ENCODE measurements at regions not wholly inside any gene's neighbourhood (a gene's known extent, or its start where the extent isn't known, plus 50 kb on each side); places are given as distances from the start of the nearest gene placed in this dataset.
"Not testable (repeated sequence)": the region's sequence is repeated elsewhere in the genome, so short reads cannot be mapped to it uniquely, and the experiment has no call there.

DNA sequence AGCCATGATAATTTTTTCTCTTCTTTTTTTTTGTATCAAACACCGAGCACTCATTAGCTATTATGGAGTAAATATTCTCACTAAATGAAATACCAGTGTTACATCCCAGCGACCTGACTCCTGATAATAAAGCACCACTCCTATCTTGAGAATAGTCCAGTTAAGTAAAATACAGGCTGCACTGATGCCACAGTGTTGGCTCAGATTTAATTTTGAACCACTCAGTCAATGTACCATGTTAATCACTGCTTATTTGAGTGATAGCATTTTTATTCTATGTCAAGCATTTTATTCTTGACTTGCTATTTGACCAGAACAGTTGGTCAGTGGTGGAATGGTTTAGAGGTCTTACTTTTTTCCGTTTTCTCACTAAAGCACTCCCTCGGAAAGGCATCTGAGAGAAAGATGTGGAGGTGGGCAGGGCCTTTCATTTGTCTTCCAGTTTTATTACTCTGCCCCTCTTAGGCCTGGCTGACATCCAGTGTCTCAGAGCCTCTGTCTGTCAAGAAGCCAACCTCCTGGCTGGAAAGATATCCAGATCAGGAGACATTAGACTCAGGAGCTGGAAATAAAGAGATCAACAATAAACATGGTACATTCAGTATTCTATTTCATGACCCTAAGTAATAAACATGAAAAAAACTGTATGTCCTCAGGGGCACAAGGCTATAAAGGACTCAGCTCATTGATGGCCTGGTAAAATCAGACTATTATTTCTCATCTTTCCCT, 457.8 kb downstream of the EPM2A start:
- no peak for ATAC-seq

DNA sequence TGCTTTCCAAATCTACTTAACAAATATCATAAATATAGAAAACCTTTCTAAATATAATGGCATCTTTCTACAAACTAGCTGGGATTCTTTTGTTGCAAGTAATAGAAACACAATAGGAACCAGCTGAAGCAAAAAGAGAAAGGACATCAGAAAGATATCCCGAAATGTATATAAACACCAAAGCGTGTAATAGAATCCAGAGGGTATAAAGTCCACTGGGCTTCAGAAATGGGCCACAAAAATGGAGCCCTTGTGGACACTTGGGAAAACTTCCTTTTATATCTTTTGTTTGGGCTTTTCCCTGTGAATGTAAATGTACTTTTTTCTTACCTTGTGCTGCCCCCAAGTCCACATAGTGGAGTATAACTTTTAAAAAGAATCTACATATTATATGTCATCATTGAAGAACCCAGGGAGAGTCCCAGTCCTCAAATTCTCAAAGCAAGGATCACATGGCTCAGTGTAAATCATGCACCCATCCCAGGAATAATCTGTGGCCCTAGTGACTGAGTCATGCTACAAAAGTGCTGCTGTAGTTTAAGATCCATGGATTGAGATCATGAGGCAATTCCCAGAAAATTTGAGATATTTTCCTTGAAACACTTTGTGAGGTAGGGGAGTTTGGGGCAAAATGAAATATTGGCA, 457.0 kb downstream of the EPM2A start:
- ATAC-seq (no peak), DNase-seq (ENCODE audit: low spot score) (no peak)
- intact Hi-C loops (cut with DNase I): no loop called here

More for the DNA sequence above, 457.8 kb downstream of the EPM2A start:
- intact Hi-C loops (cut with DNase I): no loop called here
- no peak for DNase-seq (ENCODE audit: low spot score)

GRCh38 chr6:145279551-145279950, 455.8 kb downstream of the EPM2A start:
- no peak for DNase-seq (ENCODE audit: low spot score)
- intact Hi-C loops (cut with DNase I): no loop called here
- no peak for ATAC-seq

- ATAC-seq (no peak), DNase-seq (ENCODE audit: low spot score) (no peak)
- intact Hi-C loops (cut with DNase I): no loop called here
Observed at GRCh38 chr6:145279993-145280392, 455.3 kb downstream of the EPM2A start.

DNA sequence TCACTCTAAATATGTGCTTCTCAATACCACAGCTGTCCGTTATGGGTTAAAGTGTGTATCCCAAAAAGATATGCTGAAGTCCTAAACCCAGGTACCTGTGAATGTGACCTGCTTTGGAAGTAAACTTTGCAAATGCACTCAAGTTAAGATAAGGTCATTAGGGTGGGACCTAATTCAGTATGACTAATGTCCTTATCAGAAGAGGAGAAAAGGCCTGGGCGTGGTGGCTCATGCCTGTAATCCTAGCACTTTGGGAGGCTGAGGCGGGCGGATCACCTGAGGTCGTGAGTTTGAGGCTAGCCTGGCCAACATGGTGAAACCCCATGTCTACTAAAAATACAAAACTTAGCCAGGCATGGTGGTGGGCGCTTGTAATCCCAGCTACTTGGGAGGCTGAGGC, 452.1 kb downstream of the EPM2A start:
- ATAC-seq; DNase-seq (ENCODE audit: low spot score); intact Hi-C loops (cut with DNase I): not testable (repeated sequence)

- intact Hi-C loops (cut with DNase I): no loop called here
- ATAC-seq: no peak
- no peak for DNase-seq (ENCODE audit: low spot score)
Observed at GRCh38 chr6:145283856-145284255, 451.5 kb downstream of the EPM2A start.

GRCh38 chr6:145286916-145287315, 448.4 kb downstream of the EPM2A start:
- intact Hi-C loops (cut with DNase I): no loop called here
- DNase-seq (ENCODE audit: low spot score): no peak
- no peak for ATAC-seq

GRCh38 chr6:145289573-145289972, 445.7 kb downstream of the EPM2A start:
- ATAC-seq (no peak), DNase-seq (ENCODE audit: low spot score) (no peak)
- intact Hi-C loops (cut with DNase I): no loop called here

DNA sequence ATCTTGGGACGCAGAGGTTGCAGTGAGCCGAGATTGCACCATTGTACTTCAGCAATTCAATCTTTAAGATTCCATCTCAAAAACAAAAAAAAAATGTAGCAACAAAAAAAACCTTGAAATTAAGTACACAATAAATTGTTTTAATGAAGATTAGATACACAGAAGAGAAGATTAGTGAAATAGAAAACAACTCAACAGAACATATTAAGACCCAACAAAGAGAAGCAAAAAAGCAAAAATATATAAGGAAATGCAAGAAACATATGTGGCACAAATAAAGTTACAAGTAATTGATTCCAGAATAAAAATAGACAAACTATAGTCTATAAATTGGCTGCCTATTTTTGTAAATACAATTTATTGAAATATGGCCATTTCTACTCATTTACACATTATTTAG, 445.2 kb downstream of the EPM2A start:
- intact Hi-C loops (cut with DNase I): no loop called here
- DNase-seq (ENCODE audit: low spot score) (no peak), ATAC-seq (no peak)

DNA sequence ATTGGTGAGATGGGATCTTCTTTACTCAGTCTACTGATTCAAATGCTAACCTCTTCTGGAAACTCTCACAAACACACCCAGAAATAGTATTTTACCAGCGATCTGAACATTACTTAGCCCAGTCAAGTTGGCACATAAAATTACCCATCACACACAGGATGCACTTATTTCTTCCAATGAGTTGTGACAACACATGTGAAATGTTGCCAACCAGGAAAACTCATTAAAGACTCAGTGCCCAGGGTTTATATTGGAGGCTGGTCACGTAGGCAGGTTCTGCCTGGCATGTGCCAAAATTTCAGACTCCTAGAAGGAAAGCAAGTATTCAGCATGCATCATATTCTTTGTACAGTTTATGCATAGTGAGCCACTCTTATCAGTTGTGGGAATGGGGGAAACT, 443.3 kb downstream of the EPM2A start:
- no peak for DNase-seq (ENCODE audit: low spot score)
- ATAC-seq: no peak
- intact Hi-C loops (cut with DNase I): no loop called here

GRCh38 chr6:145294942-145295341, 440.4 kb downstream of the EPM2A start:
- no peak for ATAC-seq
- DNase-seq (ENCODE audit: low spot score): no peak
- intact Hi-C loops (cut with DNase I): no loop called here

GRCh38 chr6:145295746-145296145, 439.6 kb downstream of the EPM2A start:
- intact Hi-C loops (cut with DNase I): no loop called here
- ATAC-seq (no peak), DNase-seq (ENCODE audit: low spot score) (no peak)

- intact Hi-C loops (cut with DNase I): no loop called here
- no peak for ATAC-seq
- DNase-seq (ENCODE audit: low spot score): no peak
Observed at GRCh38 chr6:145305670-145306069, 429.6 kb downstream of the EPM2A start.

DNA sequence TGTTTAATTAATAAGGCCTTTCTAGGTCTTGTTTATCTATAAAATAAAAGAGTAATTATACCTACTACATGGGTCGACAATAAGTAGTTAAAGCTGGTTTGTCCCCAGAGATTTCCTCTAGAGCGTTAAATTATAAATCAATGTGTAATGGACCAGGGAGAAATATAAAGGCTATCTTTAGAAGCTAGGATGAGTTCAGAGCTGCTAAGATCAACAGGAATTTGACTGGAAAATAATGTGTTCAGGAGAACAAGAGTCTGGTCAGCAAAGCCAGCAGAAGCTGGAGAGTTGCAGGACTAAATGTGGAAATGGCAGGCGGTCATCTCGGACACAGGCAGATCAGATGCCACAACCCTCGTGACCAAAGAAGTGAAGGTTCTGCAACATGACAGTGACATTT, 428.8 kb downstream of the EPM2A start:
- DNase-seq (ENCODE audit: low spot score) (no peak), ATAC-seq (no peak)
- intact Hi-C loops (cut with DNase I): no loop called here

DNA sequence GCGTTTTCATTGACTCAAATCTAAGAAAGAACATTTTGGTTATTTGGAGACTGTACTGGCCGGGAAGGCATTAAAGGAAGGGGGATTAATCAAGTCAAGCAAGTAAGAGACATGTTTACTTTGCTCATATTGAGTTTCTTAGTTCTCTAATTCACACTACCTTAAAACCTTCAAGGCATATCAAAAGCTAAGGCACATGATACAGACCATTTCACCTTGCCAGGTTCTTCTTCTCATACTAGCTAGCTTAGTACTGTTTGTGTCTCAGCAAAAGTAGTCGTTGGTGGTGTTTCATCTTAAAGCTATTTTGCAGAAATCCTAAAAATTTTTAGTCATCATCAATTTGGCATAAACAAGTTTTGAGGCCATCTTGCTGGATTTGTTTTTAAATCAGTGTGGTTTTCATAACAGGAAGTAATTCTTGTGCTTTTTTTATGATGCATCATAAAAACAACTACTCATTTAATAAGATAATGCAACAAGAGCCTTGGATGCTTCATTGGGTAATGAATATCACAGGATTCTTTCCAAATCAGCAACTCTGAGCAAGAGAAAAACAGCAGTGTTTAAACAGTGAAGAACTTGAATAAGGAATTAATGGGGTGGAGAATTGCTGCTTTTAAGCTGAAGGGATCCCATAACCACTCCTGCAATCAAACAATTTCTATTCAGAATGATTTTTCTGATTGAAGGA, 425.3 kb downstream of the EPM2A start:
- ATAC-seq (no peak), DNase-seq (ENCODE audit: low spot score) (no peak)
- intact Hi-C loops (cut with DNase I): no loop called here

DNA sequence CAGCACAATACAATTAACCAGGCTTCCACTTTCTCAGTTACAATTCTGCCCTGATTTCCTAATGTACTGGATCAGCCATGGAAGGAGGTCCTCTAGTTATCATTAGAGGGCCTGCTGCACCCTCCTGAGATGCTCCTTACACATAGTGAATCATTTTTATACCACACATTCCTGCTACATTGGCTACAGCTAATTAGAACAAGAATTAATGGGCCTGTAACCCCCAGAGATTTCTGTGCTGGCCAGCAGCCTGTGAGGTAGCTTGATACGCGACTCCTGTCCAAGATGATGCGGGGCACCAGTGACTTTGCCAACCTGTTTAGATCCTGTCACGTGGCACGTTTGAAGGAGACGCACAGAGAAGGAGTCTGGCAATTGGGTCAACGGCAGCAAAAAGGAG, 422.8 kb downstream of the EPM2A start:
- intact Hi-C loops (cut with DNase I): no loop called here
- no peak for DNase-seq (ENCODE audit: low spot score)
- no peak for ATAC-seq

DNA sequence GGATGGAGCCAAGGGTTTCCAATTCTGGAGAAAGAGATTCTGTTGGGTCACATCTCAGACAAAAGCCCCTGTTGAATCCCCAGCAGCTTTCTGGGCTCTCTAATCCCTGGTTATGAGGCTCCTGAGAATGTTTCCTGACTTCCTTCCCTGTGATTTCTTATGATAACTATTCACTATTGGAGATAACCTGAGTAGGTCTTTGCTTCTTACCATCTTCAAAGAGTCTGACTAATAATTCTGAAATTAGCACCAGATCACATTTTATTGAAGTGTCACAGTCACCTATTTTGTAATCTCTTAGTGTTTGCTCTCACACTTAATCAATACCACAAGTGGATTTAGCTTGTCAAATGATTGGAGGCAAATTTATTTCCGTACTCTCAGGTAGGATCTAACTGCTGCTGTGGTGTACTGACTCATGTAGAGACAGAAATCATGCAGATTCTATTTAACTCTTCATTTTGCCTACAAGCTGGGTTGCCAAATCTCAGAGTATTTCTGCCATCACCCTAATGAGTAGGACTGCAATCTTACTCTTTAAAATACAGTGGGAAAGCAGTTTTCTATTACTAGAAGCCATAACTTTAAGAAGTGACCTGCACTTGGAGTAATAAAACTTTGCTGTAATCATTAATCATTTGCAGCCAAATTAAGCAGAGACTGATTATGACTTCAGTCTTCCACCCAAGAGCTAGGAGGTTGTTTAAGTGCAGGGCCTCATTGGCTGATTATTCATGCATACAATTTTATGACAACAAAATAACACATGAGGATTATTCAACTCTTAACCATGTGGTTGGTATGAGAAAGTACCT, 422.1 kb downstream of the EPM2A start:
- ATAC-seq (no peak), DNase-seq (ENCODE audit: low spot score) (no peak)
- intact Hi-C loops (cut with DNase I): no loop called here

DNA sequence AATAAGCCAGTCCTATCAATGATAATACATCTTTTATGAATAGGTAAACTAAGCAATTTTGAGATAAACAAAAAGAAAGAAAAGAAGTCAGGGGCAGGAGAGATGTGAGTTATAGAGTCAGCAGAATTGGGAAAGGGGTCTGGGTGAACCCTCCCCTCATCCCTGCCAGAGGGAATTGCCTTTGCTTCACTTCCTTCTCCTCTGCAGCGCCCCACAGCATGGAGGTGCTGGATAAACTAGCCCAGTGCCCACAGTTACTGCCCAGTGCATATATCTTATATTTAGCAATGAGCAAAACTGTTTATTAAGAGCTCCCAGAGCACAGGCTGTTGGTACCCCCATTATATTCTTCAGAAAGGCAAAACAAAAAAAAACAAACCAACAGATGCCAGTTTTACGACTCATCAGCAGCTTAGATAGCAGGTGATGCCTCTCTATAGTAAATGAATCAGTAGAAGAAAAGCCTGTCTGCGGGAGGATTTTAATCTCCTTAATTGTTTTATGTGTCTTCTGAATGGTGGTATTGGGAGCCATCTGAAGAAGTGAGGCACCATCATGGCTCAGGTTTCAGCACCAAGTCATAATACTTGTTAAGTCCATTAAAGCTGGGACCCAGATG, 419.2 kb downstream of the EPM2A start:
- intact Hi-C loops (cut with DNase I): no loop called here
- no peak for DNase-seq (ENCODE audit: low spot score)
- ATAC-seq: no peak

DNA sequence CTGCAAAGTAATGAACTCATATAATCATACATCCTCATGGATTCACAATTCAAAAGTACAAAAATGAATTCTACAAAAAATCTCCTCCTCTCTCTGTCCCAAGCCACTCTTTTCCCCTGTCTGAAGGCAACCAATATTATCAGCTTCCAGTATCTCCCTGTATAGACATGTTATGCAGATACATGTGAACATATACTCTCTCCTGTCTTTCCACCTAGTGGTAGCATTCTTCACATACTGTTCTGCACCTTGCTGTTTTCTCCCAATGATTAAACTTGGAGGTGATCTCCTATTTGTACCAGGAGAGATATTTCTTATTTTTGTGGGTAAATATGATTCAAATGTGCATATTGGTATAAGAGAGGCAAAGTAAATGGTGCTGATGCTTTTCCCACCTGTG, 416.4 kb downstream of the EPM2A start:
- no peak for DNase-seq (ENCODE audit: low spot score)
- no peak for ATAC-seq
- intact Hi-C loops (cut with DNase I): no loop called here

Data from sciatic nerve (tissue), 2 donors.